Pancreas (tissue), 10 donors: ENCODE measurements at regions not wholly inside any gene's neighbourhood (a gene's known extent, or its start where the extent isn't known, plus 50 kb on each side); places are given as distances from the start of the nearest gene placed in this dataset.

Source experiments
- ATAC-seq, 4 donors: fragments of 200-7000 bp; cut with Tn5 transposase; one replicate each; pipeline versions ENCODE4 v1.8.0 to v1.9.1; 2020; ENCODE audit warnings: mild to moderate bottlenecking in 4 of 4, moderate library complexity in 4 of 4
- DNase-seq, 6 donors: peaks; one replicate each; pipeline ENCODE4 v3.0.0-alpha.2; 2020
- FAIRE-seq: peaks from 2 replicates; lab custom pipeline; 2012; peaks lifted over from hg19 to GRCh38; lab: Jason Lieb, UNC
- H3K27ac ChIP-seq, 4 donors: fragments of 200-600 bp; sonication (generic); 1 replicate in 3 of 4; 2 replicates in 1 of 4; pipeline versions ENCODE4 v1.5.0 to v1.8.0; 2020
- H3K27me3 ChIP-seq, 4 donors: fragments of 200-600 bp; one replicate each; pipeline ENCODE4 v1.8.0; 2021
- H3K36me3 ChIP-seq, 3 donors: fragments of 200-600 bp; sonication (generic) in 1 of 3; one replicate each; pipeline versions ENCODE4 v1.5.0 to v1.8.0; 2020 to 2021
- H3K4me1 ChIP-seq, 3 donors: fragments of 200-600 bp; one replicate each; pipeline ENCODE4 v1.8.0; 2021
- H3K4me3 ChIP-seq, 4 donors: fragments of 200-600 bp; sonication (generic) in 2 of 4; one replicate each; pipeline versions ENCODE4 v1.5.0 to v1.8.0; 2020 to 2021
- H3K9me3 ChIP-seq, 4 donors: fragments of 200-600 bp; one replicate each; pipeline ENCODE4 v1.8.0; 2021
- WGBS, 2 donors: extraction: QIAGEN DNeasy Blood & Tissue Kit; methylation state at CpG; one replicate each; pipeline ENCODE4 v1.1.7; 2013; 5-methylcytosine and 5-hydroxymethylcytosine counted together
- intact Hi-C, 3 donors: fragments of 100-400 bp; cut with DNase I; formaldehyde crosslinking; loops; one replicate each; pipeline versions ENCODE4 v1.11.1 to v1.14.2; 2022
- TF ChIP-seq, protein P1 (sequence below), 4 donors: fragments of 200-600 bp; sonication (generic) in 3 of 4; IDR thresholded peaks; one replicate each; pipeline versions ENCODE4 v1.5.0 to v1.8.0; 2021; ENCODE audit warnings: antibody characterized with exemption in 4 of 4
- donor health status: healthy with polysubstance abuse.
- donor health status: DM: no; HTN: no; CAD: no; lungs with moderate emphysema.
- donor health status: DM: no; HTN: no; CAD: no.
- donor health status: control.
- donor health status: control.
- donor health status: Bipolar disorder and iron deficiency.
- donor health status: DM: yes; HTN: yes; CAD: no.
- donor health status: DM: no; HTN: no; CAD: no.
- donor health status: DM: no; HTN: no; CAD: no.
- donor health status: DM: yes; HTN: yes; CAD: no.

DNA sequence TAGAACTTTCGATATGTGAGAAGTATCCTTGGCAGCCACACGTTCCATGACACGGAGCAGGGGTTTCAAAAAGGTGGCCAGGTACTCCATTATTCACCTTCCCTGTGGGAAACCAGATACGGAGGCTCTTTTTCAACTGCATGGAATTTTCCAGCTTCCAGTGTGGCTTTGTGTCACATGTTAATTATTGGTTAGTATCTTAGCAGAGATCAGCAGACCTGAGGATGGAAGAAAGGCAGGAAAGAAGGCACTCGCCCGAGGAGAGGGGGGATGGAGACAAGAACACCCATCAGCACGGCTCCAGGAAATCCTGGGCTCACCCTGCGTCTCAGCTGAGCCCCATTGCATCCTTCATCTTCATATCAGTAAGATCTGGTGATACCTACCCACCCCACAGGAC is 115.5 kb downstream of the PXDC1 start:
- TF ChIP-seq, protein P1, sequence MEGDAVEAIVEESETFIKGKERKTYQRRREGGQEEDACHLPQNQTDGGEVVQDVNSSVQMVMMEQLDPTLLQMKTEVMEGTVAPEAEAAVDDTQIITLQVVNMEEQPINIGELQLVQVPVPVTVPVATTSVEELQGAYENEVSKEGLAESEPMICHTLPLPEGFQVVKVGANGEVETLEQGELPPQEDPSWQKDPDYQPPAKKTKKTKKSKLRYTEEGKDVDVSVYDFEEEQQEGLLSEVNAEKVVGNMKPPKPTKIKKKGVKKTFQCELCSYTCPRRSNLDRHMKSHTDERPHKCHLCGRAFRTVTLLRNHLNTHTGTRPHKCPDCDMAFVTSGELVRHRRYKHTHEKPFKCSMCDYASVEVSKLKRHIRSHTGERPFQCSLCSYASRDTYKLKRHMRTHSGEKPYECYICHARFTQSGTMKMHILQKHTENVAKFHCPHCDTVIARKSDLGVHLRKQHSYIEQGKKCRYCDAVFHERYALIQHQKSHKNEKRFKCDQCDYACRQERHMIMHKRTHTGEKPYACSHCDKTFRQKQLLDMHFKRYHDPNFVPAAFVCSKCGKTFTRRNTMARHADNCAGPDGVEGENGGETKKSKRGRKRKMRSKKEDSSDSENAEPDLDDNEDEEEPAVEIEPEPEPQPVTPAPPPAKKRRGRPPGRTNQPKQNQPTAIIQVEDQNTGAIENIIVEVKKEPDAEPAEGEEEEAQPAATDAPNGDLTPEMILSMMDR (IDR thresholded peaks at IDR 0.05), result no peak
- Histone ChIP-seq H3K4me1 (no peaks in the 10 kb centered on the region), H3K4me3 (no peak overlapping the region), H3K9me3 (no peaks in the 10 kb centered on the region), H3K27ac (no peak overlapping the region), H3K36me3 (no peaks in the 10 kb centered on the region), H3K27me3 (no peaks in the 10 kb centered on the region)
- no peak for FAIRE-seq
- 61 to 79% methylated on average over 8 of the region's 8 CpGs for WGBS, 2 donors
- no peak for DNase-seq
- ATAC-seq, result no peak
- intact Hi-C loops, result no loop called here

DNA sequence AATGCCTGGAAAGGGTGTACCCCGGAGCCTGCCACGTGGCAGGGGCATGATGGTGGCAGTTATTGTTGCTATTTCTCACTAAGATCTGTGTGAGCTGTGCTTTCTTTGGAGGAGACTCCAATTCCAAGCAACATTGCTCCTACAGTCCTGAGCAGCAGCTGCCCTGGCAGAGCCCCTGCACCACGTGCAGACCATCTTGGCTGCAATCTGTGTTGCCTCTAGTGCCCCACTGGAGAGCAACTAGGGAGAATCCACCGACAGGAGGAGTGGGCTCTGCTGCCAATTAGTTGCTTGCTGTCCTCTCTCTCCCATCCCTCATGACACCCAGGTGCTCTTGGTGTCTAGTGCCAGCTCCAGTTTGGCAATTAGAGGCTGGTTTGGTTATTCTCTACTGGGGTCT is 116.0 kb downstream of the PXDC1 start:
- H3K9me3 ChIP-seq, result no peaks in the 10 kb centered on the region
- no peak overlapping the region for H3K27ac ChIP-seq
- no peaks in the 10 kb centered on the region for H3K36me3 ChIP-seq
- H3K4me3 ChIP-seq, result no peak overlapping the region
- TF ChIP-seq, protein P1 (IDR thresholded peaks at IDR 0.05), result no peak
- ATAC-seq, result no peak
- no peaks in the 10 kb centered on the region for H3K4me1 ChIP-seq
- 66 to 69% methylated on average over 4 of the region's 4 CpGs for whole genome bisulfite sequencing, 2 donors
- DNase-seq, result no peak
- intact Hi-C loops, result no loop called here
- H3K27me3 ChIP-seq, result no peaks in the 10 kb centered on the region
- no peak for FAIRE-seq

DNA sequence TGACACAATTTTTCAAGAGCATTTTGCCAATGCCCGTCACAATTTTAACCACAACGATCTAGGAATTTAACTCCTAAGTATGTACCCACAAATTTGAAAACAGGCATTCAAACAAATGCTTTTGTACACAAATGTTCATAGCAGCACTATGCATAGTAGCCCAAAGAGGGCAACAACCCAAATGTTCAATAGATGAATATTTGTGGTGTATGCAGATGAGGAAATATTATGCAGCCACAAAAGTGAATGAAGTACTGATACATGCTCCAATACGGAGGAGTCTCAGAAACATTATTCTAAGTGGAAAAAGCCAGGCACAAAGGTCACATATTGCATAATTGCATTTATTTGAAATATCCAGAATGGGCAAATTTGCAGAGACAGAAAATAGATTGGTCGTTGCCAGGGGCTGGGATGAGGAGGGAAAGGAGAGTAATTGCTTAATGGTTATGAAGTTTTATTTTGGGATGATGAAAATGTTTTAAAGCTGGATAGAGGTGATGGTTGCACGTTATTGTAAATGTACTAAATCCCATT is 117.2 kb downstream of the PXDC1 start:
- ATAC-seq, result peak in 1 of 4 donors; percentile 34
- H3K27ac ChIP-seq, result no peak overlapping the region
- TF ChIP-seq, protein P1 (IDR thresholded peaks at IDR 0.05), result no peak
- H3K4me1 ChIP-seq, result no peaks in the 10 kb centered on the region
- no peaks in the 10 kb centered on the region for H3K9me3 ChIP-seq
- DNase-seq, result no peak
- no peaks in the 10 kb centered on the region for H3K36me3 ChIP-seq
- 65 to 77% methylated on average over 5 of the region's 5 CpGs for WGBS, 2 donors
- intact Hi-C loops, result no loop called here
- no peak overlapping the region for H3K4me3 ChIP-seq
- H3K27me3 ChIP-seq, result no peaks in the 10 kb centered on the region
- FAIRE-seq, result no peak

DNA sequence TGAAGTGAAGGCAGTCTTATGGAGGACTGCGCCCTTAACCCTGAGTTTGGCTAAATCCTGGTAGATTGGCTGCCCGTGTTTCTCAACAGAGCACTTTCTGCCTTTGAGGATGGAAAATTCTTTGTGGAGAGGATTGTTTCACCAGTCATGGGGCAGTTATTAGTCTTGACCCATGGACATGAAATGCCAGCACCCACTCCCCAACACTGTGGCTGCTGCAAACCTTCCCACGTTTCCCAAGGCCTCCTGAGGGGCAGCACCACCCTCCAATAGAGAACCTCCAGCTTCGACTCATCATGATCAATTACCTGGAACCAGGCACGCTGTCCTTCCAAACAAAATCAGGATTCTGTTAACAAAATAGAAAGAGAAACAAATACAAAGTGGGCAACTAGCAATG is 117.8 kb downstream of the PXDC1 start:
- TF ChIP-seq, protein P1 (IDR thresholded peaks at IDR 0.05), result no peak
- ATAC-seq (no peak), FAIRE-seq (no peak), DNase-seq (no peak)
- WGBS, 2 donors, result 76 to 80% methylated on average over 5 of the region's 5 CpGs
- intact Hi-C loops, result no loop called here
- Histone ChIP-seq H3K36me3 (no peaks in the 10 kb centered on the region), H3K27ac (no peak overlapping the region), H3K27me3 (no peaks in the 10 kb centered on the region), H3K4me1 (no peaks in the 10 kb centered on the region), H3K9me3 (no peaks in the 10 kb centered on the region), H3K4me3 (no peak overlapping the region)

DNA sequence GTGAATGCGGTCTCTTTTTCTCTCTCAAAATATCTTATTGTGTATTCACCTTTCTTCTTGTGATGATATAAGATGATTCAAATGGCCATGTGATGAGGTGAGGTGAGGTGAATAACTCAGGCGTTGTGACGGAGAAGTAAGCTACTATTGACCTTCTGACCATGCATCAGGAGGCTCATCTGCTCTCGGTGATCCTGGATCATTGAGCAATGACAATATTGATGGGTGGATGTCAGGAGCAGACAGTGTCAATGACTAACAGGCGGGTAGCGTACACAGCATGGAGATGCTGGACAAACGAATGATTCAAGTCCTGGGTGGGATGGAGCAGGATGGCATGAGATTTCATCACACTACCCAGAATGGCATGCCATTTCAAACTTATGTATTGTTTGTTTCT is 119.6 kb downstream of the PXDC1 start:
- no peak for ATAC-seq

More for the DNA sequence above, 119.6 kb downstream of the PXDC1 start:
- intact Hi-C loops, result no loop called here
- WGBS, 2 donors, result 80 to 87% methylated on average over 7 of the region's 7 CpGs
- TF ChIP-seq, protein P1 (IDR thresholded peaks at IDR 0.05), result no peak
- no peaks in the 10 kb centered on the region for H3K27me3 ChIP-seq
- H3K4me1 ChIP-seq, result no peaks in the 10 kb centered on the region
- DNase-seq (no peak), FAIRE-seq (no peak)
- H3K4me3 ChIP-seq, result no peak overlapping the region
- no peaks in the 10 kb centered on the region for H3K36me3 ChIP-seq
- no peaks in the 10 kb centered on the region for H3K9me3 ChIP-seq
- H3K27ac ChIP-seq, result no peak overlapping the region
